Activated T-cell treated with anti-CD3 and anti-CD28 coated beads for 1 hour (primary cell): ENCODE measurements at regions not wholly inside any gene's neighbourhood (a gene's known extent, or its start where the extent isn't known, plus 50 kb on each side); places are given as distances from the start of the nearest gene placed in this dataset.
"Not testable (repeated sequence)": the region's sequence is repeated elsewhere in the genome, so short reads cannot be mapped to it uniquely, and the experiment has no call there.

Source experiments
- DNase-seq: peaks from one replicate; pipeline ENCODE4 v3.0.0-alpha.2; 2020; ENCODE audit warnings: low read depth

DNA sequence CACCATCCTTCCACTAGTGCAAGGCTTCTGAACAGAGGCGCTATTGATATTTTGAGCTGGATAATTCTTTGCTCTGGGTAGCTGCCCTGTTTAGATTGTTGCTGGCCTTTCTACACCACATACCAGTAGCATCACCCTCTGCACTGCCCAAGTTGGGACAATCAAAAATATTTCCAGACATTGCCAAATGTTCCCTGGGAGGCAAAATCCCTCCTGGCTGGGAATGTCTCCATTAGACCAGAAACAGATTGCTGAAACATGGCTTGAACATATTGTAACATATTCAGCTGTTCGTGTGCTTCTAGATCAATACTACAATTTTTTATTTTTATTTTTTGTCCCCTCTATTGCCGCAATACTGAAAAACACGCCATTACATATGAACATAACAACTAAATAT, 174.6 kb downstream of the ABCA8 start:
- DNase-seq: no peak

DNA sequence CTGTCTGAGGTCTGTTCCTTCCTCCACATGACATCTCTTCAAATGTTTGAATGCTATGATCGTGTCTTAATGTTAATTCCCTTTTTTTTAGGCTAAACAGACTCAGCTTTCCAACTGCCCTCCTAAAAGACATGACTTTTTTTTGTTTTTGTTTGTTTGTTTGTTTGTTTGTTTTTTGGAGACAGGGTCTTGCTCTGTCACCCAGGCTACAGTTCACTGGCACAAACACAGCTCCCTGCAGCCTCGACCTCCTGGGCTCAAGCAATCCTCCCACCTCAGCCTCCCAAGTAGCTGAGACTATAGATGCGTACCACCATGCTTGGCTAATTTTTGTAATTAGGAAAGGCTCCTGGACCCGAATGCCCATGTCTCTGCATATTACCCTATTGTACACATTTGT, 176.5 kb downstream of the ABCA8 start:
- no peak for DNase-seq

DNA sequence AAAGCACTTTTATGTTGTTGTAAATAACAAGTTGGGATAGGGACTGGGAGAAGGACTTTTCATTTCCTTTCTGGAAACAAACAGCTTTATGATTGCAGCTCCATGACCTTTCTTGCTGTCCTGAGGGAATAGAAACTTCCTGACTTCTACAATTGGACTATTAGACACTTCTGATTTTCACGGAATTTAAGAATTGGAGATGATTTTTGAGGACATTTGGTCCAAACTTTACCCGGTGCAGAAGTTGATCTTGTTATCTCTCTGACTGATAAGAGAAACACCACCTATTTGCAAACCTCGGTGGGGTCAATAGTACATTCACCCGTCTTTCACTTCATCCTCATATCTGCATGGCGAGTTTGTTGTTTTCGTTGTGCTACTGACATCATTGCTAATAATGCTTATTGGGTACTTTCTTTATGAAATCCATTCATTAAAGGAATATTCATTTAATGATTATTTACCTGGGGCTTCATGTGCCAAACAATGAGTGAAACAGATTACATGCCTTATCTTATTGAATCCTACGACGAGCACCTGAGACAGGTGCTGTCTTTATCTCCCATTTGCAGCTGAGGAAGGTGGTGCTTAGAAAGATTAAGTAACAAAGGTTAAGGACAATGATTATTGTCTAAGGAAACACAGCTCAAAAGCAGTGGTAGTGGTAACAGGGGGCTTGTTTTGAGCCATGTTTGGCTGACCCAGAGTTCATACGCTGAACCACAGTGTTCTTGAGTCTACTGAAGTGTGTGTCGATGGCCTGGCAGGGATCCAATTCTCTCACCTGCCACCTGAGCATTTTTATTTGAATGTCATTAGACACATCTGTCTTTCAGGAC, 176.9 kb upstream of the FAM20A start:
- no peak for DNase-seq

DNA sequence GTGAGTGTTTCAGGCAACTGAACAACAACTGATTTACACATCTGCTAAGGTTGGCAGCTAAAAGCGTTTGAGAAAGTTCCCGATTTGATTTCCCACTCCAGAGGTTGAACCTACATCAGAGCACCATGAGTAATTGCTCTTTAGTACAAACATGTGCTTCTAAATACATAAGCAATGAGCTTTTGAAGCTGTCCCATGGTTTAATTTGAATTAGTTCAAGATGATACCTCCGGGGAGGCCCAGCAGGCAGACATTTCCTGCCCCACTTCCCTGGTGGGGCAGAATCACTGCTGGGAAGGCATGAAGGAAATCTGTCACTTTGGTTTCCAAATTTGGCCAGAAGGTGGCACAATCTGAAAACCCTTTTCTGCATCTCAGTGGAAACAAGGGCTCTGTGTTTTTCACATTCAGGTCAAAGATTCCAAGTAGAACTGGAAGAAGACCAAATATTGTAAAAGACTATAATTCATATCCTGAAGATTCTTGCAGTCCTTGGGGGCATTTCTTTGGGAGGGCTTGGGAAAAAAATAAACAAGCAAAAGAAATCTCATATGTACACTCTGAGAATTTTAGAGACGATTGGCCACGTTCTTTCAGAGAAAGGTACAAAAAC, 176.2 kb upstream of the FAM20A start:
- DNase-seq: peak; percentile 3

DNA sequence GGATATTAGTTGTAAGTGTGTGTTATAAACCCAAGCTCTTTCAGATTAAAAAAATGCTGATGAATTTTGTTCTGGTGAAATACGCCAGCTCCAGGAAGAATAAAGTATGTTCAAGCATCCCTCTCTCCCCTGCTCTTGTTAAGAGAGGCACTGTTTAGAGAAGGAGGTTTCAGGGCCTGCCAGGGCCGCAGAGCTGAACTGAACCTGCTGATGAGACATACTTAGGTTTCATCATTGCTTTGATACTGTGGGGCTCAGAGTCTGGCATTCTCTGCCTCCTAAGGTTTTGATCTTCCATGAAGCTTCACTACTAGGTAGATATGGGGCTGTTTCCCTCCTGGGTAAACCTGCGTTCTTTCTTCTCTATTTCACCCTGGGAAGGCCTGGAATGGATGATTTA, 175.3 kb upstream of the FAM20A start:
- no peak for DNase-seq

DNA sequence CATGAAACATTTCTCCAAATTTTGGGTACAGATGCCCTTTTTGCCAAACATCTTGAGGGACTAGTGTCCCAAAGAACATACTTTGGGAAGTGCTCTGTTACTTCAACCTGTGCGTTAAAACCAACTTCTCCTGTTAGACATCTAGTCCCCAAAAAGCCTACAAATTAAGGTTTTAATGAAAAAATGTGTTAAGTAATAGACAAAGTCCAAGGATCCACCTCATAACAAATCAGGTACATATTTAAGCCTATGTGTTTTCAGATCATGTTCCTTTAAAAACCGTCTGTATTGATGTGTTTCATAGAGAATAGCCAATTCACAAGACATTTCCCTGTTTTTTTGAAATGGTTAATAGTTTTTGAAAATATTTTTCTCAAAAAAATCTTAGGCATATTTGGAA, 174.8 kb upstream of the FAM20A start:
- DNase-seq: no peak

DNA sequence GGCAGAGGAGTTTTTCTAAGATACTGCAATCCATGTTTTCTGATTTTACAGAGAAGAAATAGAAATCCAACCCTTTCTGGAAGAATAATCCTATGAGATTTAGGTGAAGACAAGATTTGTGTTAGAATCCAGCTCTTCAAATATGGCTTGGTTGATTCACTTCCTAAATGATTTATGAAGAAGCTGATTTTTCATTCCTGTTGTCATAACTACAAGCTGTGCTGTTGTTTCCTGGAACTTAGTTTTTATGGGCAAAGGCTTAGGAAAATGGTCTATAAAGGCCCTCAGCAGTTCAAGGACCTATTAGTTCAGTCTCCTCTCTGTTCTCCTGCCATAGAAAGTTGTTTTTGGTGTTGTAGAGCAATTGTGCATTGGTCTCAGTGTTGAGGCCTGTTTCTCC, 174.2 kb upstream of the FAM20A start:
- no peak for DNase-seq

DNA sequence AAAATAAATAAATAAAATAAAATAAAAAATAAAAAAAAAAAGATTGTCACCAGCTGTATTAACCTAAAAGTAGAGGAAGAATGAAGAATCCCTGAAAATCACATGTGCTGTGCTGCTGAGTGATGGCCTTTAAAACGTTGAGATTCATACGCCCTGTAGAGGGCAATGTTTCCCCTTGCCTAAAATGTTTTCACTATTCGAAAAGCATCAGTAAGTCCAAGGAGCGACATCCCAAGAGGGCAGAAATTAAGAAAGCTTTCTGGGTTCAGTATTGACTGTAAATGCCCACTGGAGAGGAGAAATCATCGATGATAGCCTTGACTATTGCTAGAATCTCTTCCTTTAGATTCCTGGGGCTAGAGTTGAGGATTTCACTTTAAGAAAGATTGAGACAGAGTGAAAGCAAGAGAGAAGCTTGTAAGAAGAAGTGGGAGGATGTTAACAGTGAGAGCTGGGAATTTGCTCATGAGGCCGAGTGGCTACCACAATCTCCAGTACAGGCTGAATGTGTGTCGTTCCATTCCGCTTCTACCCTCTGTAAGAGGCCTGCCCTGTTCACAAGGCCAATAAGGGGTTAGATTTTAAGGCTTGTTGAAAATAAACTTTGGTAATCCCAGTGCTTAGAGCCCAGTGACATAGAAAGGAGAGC, 170.8 kb upstream of the FAM20A start:
- no peak for DNase-seq

DNA sequence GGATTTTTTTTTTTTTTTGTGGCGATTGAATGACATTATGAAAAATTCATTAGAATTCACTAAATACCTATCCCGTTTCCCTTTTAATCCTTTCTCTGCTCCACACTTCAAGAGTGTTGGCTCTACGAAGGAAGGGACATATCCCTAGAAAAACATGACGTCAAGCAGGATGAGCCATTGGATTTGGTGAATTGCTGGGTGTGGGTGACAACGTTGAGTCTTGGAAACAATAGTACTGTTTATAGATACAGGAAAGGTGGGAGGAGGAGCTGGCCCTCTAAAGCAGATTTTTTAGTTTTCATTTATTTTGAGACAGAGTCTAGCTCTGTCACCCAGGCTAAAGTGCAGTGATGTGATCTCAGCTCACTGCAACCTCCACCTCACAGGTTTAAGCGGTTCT, 167.6 kb upstream of the FAM20A start:
- no peak for DNase-seq

DNA sequence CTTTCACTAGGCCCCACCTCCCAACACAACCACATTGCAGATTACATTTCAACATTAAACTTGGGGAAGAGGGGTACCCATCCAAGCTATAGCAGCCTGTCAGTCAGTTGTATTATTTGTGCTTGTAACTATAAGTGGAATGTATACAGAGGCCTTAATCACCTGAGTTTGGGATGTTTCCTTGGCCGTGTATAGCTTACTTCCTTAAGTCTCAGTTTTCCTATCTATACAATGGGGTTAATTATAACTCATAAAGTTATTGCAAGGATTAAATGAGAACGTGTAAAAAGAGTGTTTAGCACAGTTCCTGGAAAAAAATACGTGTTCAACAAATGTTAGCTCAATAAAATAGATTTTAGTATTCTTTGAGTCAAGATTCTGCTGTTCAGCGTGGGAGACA, 165.5 kb upstream of the FAM20A start:
- no peak for DNase-seq

DNA sequence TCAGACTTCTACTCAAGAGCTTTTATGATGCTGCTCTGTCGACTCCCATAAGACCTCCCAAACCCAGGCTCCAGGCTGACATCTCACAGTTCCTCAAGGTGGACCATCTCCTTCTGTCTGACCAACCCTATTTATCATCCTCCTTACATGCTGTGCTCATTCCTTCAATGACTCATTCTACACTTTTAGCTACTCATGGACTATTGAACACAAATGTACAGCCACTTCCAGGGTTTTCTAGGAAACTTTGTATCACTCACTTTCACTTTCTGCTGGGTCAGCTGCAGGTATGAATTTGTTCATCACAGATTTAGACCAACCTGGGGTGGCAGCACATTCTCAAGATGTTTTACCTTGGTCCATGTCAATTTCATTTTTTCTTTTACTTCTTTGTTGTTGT, 162.4 kb upstream of the FAM20A start:
- no peak for DNase-seq

DNA sequence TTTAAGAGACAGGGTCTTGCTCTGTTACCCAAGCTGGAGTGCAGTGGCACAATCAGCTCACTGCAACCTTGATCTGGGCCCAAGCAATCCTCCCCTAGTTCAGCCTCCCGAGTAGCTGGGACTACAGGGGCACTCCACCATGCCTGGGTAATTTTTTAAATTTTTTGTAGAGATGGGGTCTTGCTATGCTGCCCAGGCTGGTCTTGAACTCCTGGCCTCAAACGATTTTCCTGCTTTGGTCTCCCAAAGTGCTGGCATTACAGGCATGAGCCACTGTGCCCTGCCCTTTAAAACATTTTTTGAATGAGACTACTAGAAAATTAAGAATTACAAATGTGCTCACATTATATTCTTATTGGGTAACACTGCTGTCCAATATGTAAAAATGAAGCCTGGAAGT, 161.7 kb upstream of the FAM20A start:
- DNase-seq: no peak

DNA sequence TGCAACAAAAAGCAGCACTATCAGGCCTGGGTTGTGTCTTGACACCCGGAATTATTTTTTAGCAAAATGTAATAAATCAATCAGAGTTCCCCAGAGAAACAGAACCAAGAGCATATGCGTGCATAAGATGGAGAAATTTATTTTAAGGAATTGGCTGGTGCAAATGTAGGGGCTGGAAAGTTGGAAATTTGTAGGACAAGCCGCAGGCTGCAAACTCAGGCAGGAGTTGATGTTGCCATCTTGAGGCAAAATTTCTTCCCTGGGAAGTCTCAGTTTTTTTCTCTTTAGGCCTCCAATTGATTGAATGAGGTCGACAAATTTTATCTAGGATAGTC, 158.9 kb upstream of the FAM20A start:
- no peak for DNase-seq

DNA sequence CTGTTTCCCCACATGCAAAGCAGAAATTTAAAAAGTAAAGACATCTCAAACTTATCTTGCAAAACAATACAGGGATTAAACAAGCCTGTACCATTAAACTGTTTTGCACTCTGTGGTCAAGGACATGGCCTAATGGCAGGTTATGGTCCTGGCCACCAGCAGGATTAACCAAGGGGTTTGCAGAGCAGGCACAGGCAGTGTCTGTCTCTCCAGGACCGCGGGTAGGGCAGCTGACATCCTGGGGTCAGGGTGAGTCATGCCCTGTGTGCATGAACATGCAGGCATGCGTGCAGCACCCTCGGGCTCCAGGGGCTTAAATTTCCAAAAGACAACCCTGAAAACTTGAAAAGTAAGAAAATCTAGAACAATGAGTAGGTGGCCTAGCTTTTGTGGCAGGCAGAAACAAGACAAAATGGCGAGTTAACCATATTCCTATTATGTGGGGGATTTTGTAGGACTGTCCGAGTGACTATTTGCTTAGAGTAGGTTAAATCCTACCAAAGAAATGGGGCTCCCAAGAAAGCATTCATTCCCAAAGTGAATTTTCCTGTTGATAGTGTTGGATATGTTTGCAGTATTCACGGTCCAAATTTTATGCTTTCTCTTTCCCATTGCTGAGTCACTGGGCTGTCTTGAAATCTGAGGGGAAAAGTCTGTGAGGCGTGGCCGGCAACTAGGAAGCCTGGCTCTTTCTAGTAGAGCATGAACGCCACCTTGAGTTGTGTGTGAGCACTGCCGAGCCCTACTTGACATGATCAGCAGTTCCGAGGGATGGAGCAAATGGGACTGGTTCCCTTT, 158.4 kb upstream of the FAM20A start:
- no peak for DNase-seq

DNA sequence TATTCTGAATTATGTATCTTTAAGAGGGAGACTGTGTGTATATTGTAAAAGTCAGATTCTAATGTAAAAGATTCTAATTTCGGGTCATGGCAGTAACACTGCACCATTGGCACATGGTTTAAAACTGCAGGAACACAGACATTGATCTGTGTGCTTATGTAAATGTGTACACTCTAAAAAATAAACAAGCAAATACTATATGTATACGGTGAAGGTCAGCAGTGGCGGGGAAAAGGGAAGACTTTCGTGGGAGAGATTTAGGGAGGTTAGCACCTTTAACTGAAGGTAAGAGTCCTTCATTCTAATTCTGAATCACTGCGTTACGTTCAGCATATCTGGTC, 157.8 kb upstream of the FAM20A start:
- no peak for DNase-seq

DNA sequence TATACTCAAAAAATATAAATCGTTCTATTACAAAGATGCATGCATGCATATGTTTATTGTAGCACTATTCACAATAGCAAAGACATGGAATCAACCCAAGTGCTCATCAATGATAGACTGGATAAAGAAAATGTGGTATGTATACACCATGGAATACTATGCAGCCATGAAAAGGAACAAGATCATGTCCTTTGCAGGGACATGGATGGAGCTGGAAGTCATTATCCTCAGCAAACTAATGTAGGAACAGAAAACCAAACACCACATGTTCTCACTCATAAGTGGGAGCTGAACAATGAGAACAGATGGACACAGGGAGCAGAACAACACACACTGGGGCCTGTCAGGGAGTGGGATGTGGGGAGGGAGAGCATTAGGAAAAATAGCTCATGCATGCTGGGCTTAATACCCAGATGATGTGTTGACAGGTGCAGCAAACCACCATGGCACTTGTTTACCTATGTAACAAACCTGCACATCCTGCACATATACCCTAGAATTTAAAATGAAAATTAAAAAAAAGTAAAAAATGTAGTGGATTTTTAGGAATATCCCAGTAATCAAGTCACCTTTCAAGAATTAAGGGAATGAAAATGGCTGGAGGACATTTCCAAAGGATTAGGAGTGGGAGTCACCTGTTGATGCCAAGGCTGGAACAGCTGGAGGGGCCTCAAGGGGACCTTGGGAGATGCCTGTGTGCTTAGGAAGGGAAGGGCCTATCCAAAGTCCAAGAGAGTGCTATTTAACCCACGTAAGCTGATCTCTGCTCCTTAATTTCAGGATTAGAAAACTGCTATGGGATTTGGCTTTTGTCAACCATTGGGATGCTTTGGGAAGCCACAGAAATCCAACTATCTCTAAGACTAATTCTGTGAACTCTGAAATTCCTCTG, 156.9 kb upstream of the FAM20A start:
- DNase-seq: not testable (repeated sequence)

DNA sequence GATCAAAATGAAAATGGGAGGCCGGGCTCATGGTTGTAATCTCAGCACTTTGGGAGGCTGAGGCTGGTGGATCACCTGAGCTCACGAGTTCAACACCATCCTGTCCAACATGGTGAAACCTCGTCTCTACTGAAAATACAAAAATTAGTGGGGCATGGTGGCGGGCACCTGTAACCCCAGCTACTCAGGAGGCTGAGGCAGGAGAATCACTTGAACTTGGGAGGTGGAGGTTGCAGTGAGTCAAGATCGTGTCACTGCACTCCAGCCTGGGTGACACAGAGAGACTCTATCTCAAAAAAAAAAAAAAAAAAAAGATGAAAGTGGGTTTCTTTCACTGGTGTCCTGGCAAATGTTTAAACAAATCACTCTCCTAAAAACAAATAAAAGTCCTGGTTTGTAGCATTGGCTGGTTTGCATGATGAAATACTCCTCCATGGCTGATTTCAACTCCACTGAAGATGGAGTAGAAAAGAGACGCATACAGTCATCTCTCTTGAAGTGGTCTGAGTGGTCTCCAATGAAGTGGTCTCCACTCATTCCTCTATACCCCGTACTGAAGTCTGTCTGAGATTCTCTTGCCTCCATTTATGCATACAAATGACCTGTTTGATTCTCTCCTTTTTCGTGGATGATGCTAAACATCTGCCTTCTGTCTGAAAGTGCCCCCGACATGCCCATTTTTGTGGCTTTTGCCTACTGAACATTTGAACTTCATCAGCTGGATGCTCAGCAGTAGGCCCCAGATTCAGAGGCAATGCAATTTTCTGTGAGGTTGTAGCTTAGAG, 153.0 kb upstream of the FAM20A start:
- no peak for DNase-seq

DNA sequence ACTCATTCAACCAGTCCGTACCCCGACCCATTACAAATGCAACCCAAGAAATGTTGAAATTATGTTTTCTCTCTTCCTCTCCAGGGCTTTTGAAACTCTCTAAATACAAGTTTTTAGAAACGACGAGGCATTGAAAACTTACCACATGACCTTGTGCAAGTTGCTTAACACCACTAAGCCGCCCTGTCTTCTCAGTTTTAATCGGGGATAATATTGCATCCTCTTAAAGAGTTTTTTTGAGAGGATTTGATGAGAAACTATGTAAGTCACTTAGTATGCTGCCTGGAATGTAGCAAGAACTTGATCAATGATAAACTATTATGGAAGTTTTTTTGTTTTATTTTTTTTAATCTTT, 149.0 kb upstream of the FAM20A start:
- DNase-seq: no peak

DNA sequence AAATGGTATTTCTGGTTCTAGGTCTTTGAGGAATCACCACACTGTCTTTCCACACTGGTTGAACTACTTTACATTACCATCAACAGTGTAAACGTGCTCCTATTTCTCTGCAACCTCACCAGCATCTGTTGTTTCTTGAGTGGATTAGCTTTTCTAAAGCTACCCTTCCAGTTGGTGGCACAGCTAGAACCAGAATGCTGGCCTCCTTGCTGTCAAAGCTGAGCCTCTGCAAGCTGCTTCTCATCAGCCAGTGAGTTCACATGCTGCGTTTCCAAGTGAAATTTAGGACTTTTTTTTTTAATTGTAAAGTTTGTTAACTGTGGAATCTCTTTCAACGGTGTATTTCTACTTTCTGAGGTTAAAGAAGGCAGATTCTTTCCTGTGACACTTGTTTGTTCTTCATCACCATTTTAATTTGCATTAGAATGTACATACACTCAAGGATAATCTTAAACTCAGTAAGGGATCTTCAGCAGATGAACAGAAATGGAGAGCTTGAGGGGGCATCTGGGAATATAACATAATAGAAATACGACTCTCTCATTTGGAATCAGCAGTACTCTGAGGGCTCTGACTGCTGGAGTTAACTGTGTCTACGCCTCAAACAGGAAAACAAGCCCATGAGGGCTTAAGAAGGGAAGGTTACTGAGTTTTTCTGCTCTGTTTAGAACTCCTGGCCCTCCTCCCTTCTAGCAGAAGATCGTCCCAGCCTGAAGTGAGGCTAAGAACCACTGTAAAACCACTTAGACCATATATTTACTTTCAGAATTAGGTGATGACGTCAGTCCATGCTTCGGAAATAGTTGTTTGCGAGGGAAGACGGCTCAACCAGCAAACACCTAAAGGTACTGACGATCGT, 148.4 kb upstream of the FAM20A start:
- no peak for DNase-seq

DNA sequence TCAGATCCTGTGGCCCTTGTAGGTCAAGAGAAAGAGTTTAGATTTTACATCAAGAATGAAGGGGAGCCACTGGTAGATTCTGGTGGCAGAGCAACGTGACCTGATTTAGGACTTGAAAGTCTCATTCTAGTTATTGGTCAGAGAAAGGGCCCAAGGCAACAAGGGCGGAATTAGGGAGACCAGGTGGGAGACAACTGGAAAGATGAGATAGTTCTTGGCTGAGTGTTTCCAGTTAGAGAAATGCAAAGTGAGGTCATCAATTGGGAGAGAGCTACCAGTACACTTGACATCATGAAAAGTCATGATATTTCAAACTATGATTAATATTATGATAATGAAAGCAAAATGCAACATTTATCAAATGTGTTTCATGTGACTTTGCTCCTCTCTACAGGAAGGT, 147.2 kb upstream of the FAM20A start:
- DNase-seq: no peak
